ENCODE measurements at regions not wholly inside any gene's neighbourhood (a gene's known extent, or its start where the extent isn't known, plus 50 kb on each side); places are given as distances from the start of the nearest gene placed in this dataset.

GRCh38 chr5:3329427-3329826, 266.2 kb upstream of the IRX1 start:
- TF ChIP-seq, protein P1, sequence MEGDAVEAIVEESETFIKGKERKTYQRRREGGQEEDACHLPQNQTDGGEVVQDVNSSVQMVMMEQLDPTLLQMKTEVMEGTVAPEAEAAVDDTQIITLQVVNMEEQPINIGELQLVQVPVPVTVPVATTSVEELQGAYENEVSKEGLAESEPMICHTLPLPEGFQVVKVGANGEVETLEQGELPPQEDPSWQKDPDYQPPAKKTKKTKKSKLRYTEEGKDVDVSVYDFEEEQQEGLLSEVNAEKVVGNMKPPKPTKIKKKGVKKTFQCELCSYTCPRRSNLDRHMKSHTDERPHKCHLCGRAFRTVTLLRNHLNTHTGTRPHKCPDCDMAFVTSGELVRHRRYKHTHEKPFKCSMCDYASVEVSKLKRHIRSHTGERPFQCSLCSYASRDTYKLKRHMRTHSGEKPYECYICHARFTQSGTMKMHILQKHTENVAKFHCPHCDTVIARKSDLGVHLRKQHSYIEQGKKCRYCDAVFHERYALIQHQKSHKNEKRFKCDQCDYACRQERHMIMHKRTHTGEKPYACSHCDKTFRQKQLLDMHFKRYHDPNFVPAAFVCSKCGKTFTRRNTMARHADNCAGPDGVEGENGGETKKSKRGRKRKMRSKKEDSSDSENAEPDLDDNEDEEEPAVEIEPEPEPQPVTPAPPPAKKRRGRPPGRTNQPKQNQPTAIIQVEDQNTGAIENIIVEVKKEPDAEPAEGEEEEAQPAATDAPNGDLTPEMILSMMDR (IDR thresholded peaks at IDR 0.05) = no peak
- no peak for TF ChIP-seq POLR2A (IDR thresholded peaks at IDR 0.05)

Measured in thyroid gland (tissue), 4 donors.